H1 (cell line): ENCODE measurements at regions not wholly inside any gene's neighbourhood (a gene's known extent, or its start where the extent isn't known, plus 50 kb on each side); places are given as distances from the start of the nearest gene placed in this dataset.

Source experiments
- BACH1 ChIP-seq: IDR thresholded peaks from 2 replicates; pipeline ENCODE4 v1.6.1; 2012; ENCODE audit warnings: low read length, improper control_type of control experiment
- POLR2AphosphoS5 ChIP-seq: IDR thresholded peaks from 2 replicates; pipeline ENCODE4 v1.6.1; 2011; ENCODE audit warnings: low read depth, low read length
- SP1 ChIP-seq: IDR thresholded peaks from 2 replicates; pipeline ENCODE4 v1.6.1; 2011; ENCODE audit warnings: low read depth, low read length
- TF ChIP-seq, protein P1 (sequence below): fragments of 300-600 bp; sonication (generic); IDR thresholded peaks from 2 replicates; pipeline ENCODE4 v1.7.1; 2012; ENCODE audit warnings: low read length, moderate library complexity, mild to moderate bottlenecking, inconsistent platforms; ENCODE audit not compliant: insufficient replicate concordance

DNA sequence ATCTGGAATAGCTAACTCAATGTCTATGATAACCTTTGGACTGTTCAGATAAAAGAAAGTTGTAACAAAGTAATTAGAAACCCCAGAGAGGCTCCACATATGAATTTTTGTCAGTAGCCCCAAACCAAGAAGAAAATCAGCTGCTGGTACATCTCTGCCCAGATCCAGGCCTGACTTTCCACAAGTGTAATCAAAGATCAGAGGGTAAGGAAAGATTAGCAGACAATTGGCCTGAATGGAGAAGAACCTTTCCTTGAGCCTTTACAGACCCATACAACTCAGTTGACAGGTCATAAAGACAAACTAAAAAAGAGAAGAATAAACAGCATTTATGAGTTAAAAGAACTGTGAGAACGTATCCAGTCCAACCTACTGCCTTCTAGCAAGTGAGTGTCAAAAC lies 366.7 kb upstream of the PKN2 start (continued):
- TF ChIP-seq, protein P1, sequence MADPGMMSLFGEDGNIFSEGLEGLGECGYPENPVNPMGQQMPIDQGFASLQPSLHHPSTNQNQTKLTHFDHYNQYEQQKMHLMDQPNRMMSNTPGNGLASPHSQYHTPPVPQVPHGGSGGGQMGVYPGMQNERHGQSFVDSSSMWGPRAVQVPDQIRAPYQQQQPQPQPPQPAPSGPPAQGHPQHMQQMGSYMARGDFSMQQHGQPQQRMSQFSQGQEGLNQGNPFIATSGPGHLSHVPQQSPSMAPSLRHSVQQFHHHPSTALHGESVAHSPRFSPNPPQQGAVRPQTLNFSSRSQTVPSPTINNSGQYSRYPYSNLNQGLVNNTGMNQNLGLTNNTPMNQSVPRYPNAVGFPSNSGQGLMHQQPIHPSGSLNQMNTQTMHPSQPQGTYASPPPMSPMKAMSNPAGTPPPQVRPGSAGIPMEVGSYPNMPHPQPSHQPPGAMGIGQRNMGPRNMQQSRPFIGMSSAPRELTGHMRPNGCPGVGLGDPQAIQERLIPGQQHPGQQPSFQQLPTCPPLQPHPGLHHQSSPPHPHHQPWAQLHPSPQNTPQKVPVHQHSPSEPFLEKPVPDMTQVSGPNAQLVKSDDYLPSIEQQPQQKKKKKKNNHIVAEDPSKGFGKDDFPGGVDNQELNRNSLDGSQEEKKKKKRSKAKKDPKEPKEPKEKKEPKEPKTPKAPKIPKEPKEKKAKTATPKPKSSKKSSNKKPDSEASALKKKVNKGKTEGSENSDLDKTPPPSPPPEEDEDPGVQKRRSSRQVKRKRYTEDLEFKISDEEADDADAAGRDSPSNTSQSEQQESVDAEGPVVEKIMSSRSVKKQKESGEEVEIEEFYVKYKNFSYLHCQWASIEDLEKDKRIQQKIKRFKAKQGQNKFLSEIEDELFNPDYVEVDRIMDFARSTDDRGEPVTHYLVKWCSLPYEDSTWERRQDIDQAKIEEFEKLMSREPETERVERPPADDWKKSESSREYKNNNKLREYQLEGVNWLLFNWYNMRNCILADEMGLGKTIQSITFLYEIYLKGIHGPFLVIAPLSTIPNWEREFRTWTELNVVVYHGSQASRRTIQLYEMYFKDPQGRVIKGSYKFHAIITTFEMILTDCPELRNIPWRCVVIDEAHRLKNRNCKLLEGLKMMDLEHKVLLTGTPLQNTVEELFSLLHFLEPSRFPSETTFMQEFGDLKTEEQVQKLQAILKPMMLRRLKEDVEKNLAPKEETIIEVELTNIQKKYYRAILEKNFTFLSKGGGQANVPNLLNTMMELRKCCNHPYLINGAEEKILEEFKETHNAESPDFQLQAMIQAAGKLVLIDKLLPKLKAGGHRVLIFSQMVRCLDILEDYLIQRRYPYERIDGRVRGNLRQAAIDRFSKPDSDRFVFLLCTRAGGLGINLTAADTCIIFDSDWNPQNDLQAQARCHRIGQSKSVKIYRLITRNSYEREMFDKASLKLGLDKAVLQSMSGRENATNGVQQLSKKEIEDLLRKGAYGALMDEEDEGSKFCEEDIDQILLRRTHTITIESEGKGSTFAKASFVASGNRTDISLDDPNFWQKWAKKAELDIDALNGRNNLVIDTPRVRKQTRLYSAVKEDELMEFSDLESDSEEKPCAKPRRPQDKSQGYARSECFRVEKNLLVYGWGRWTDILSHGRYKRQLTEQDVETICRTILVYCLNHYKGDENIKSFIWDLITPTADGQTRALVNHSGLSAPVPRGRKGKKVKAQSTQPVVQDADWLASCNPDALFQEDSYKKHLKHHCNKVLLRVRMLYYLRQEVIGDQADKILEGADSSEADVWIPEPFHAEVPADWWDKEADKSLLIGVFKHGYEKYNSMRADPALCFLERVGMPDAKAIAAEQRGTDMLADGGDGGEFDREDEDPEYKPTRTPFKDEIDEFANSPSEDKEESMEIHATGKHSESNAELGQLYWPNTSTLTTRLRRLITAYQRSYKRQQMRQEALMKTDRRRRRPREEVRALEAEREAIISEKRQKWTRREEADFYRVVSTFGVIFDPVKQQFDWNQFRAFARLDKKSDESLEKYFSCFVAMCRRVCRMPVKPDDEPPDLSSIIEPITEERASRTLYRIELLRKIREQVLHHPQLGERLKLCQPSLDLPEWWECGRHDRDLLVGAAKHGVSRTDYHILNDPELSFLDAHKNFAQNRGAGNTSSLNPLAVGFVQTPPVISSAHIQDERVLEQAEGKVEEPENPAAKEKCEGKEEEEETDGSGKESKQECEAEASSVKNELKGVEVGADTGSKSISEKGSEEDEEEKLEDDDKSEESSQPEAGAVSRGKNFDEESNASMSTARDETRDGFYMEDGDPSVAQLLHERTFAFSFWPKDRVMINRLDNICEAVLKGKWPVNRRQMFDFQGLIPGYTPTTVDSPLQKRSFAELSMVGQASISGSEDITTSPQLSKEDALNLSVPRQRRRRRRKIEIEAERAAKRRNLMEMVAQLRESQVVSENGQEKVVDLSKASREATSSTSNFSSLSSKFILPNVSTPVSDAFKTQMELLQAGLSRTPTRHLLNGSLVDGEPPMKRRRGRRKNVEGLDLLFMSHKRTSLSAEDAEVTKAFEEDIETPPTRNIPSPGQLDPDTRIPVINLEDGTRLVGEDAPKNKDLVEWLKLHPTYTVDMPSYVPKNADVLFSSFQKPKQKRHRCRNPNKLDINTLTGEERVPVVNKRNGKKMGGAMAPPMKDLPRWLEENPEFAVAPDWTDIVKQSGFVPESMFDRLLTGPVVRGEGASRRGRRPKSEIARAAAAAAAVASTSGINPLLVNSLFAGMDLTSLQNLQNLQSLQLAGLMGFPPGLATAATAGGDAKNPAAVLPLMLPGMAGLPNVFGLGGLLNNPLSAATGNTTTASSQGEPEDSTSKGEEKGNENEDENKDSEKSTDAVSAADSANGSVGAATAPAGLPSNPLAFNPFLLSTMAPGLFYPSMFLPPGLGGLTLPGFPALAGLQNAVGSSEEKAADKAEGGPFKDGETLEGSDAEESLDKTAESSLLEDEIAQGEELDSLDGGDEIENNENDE, result no peak
- TF ChIP-seq BACH1, result no peak
- TF ChIP-seq SP1, result no peak
- no peak for TF ChIP-seq POLR2AphosphoS5
